ENCODE measurements at regions not wholly inside any gene's neighbourhood (a gene's known extent, or its start where the extent isn't known, plus 50 kb on each side); places are given as distances from the start of the nearest gene placed in this dataset.

GRCh38 chr9:563200-563599 lies 278.3 kb upstream of the DMRT1 start:
- no peak overlapping the region for H3K4me3 Mint-ChIP-seq
- no peaks in the 10 kb centered on the region for H3K9me3 Mint-ChIP-seq
- no peaks in the 10 kb centered on the region for H3K36me3 Mint-ChIP-seq (ENCODE audit: low read depth)
- no peaks in the 10 kb centered on the region for H3K4me1 Mint-ChIP-seq (ENCODE audit: low read depth)
- peaks cover 15% of the 10 kb centered on the region for H3K27me3 Mint-ChIP-seq (ENCODE audit: low read depth)
- H3K27ac Mint-ChIP-seq: no peak overlapping the region

- Mint-ChIP-seq H3K4me1 (ENCODE audit: low read depth) (no peaks in the 10 kb centered on the region), H3K27me3 (ENCODE audit: low read depth) (peaks cover 6% of the 10 kb centered on the region), H3K4me3 (no peak overlapping the region), H3K36me3 (ENCODE audit: low read depth) (no peaks in the 10 kb centered on the region), H3K27ac (no peak overlapping the region), H3K9me3 (no peaks in the 10 kb centered on the region)
These were observed 276.0 kb upstream of the DMRT1 start for GRCh38 chr9:565528-565927.

- Mint-ChIP-seq H3K9me3 (no peaks in the 10 kb centered on the region), H3K27me3 (ENCODE audit: low read depth) (peaks cover 6% of the 10 kb centered on the region), H3K4me3 (no peak overlapping the region), H3K4me1 (ENCODE audit: low read depth) (no peaks in the 10 kb centered on the region), H3K36me3 (ENCODE audit: low read depth) (no peaks in the 10 kb centered on the region), H3K27ac (no peak overlapping the region)
These were observed 274.3 kb upstream of the DMRT1 start for GRCh38 chr9:567128-567746.

- no peaks in the 10 kb centered on the region for H3K36me3 Mint-ChIP-seq (ENCODE audit: low read depth)
- H3K9me3 Mint-ChIP-seq: no peaks in the 10 kb centered on the region
- no peak overlapping the region for H3K4me3 Mint-ChIP-seq
- no peaks in the 10 kb centered on the region for H3K4me1 Mint-ChIP-seq (ENCODE audit: low read depth)
- H3K27me3 Mint-ChIP-seq (ENCODE audit: low read depth): peaks cover 6% of the 10 kb centered on the region
- H3K27ac Mint-ChIP-seq: no peak overlapping the region
These were observed 273.7 kb upstream of the DMRT1 start for GRCh38 chr9:567747-568305.

GRCh38 chr9:569296-569695 lies 272.2 kb upstream of the DMRT1 start:
- peaks cover 4% of the 10 kb centered on the region for H3K27me3 Mint-ChIP-seq (ENCODE audit: low read depth)
- H3K4me3 Mint-ChIP-seq: no peak overlapping the region
- H3K36me3 Mint-ChIP-seq (ENCODE audit: low read depth): no peaks in the 10 kb centered on the region
- no peaks in the 10 kb centered on the region for H3K9me3 Mint-ChIP-seq
- no peaks in the 10 kb centered on the region for H3K4me1 Mint-ChIP-seq (ENCODE audit: low read depth)
- no peak overlapping the region for H3K27ac Mint-ChIP-seq

- no peak overlapping the region for H3K4me3 Mint-ChIP-seq
- peaks cover 4% of the 10 kb centered on the region for H3K27me3 Mint-ChIP-seq (ENCODE audit: low read depth)
- no peaks in the 10 kb centered on the region for H3K9me3 Mint-ChIP-seq
- H3K4me1 Mint-ChIP-seq (ENCODE audit: low read depth): no peaks in the 10 kb centered on the region
- no peak overlapping the region for H3K27ac Mint-ChIP-seq
- H3K36me3 Mint-ChIP-seq (ENCODE audit: low read depth): no peaks in the 10 kb centered on the region
These were observed 271.3 kb upstream of the DMRT1 start for GRCh38 chr9:570187-570586.

- Mint-ChIP-seq H3K27ac (no peak overlapping the region), H3K27me3 (ENCODE audit: low read depth) (peaks cover 4% of the 10 kb centered on the region), H3K4me1 (ENCODE audit: low read depth) (no peaks in the 10 kb centered on the region), H3K36me3 (ENCODE audit: low read depth) (no peaks in the 10 kb centered on the region), H3K4me3 (no peak overlapping the region), H3K9me3 (no peaks in the 10 kb centered on the region)
These were observed 270.4 kb upstream of the DMRT1 start for GRCh38 chr9:571066-571465.

- H3K27me3 Mint-ChIP-seq (ENCODE audit: low read depth): peaks cover 4% of the 10 kb centered on the region
- H3K9me3 Mint-ChIP-seq: no peaks in the 10 kb centered on the region
- H3K4me3 Mint-ChIP-seq: no peak overlapping the region
- H3K27ac Mint-ChIP-seq: no peak overlapping the region
- H3K4me1 Mint-ChIP-seq (ENCODE audit: low read depth): no peaks in the 10 kb centered on the region
- H3K36me3 Mint-ChIP-seq (ENCODE audit: low read depth): peaks cover under 1% of the 10 kb centered on the region
These were observed 269.8 kb upstream of the DMRT1 start for GRCh38 chr9:571741-572140.

- H3K27me3 Mint-ChIP-seq (ENCODE audit: low read depth): no peaks in the 10 kb centered on the region
- H3K4me3 Mint-ChIP-seq: no peak overlapping the region
- H3K9me3 Mint-ChIP-seq: no peaks in the 10 kb centered on the region
- H3K4me1 Mint-ChIP-seq (ENCODE audit: low read depth): no peaks in the 10 kb centered on the region
- H3K27ac Mint-ChIP-seq: no peak overlapping the region
- H3K36me3 Mint-ChIP-seq (ENCODE audit: low read depth): peaks cover 2% of the 10 kb centered on the region
These were observed 267.6 kb upstream of the DMRT1 start for GRCh38 chr9:573691-574410.

GRCh38 chr9:575139-575538 lies 266.4 kb upstream of the DMRT1 start:
- no peaks in the 10 kb centered on the region for H3K27me3 Mint-ChIP-seq (ENCODE audit: low read depth)
- H3K36me3 Mint-ChIP-seq (ENCODE audit: low read depth): peaks cover 2% of the 10 kb centered on the region
- no peak overlapping the region for H3K4me3 Mint-ChIP-seq
- H3K27ac Mint-ChIP-seq: no peak overlapping the region
- no peaks in the 10 kb centered on the region for H3K4me1 Mint-ChIP-seq (ENCODE audit: low read depth)
- no peaks in the 10 kb centered on the region for H3K9me3 Mint-ChIP-seq

GRCh38 chr9:580652-581342 lies 260.7 kb upstream of the DMRT1 start:
- H3K9me3 Mint-ChIP-seq: no peaks in the 10 kb centered on the region
- no peaks in the 10 kb centered on the region for H3K4me1 Mint-ChIP-seq (ENCODE audit: low read depth)
- H3K4me3 Mint-ChIP-seq: no peak overlapping the region

GRCh38 chr9:581673-582497 lies 259.6 kb upstream of the DMRT1 start:
- no peaks in the 10 kb centered on the region for H3K4me1 Mint-ChIP-seq (ENCODE audit: low read depth)
- no peaks in the 10 kb centered on the region for H3K27me3 Mint-ChIP-seq (ENCODE audit: low read depth)
- H3K36me3 Mint-ChIP-seq (ENCODE audit: low read depth): peaks cover under 1% of the 10 kb centered on the region
- no peaks in the 10 kb centered on the region for H3K9me3 Mint-ChIP-seq
- no peak overlapping the region for H3K27ac Mint-ChIP-seq
- no peak overlapping the region for H3K4me3 Mint-ChIP-seq

More at GRCh38 chr9:580652-581342, 260.7 kb upstream of the DMRT1 start:
- Mint-ChIP-seq H3K27ac (no peak overlapping the region), H3K27me3 (ENCODE audit: low read depth) (no peaks in the 10 kb centered on the region), H3K36me3 (ENCODE audit: low read depth) (peaks cover 2% of the 10 kb centered on the region)

- no peaks in the 10 kb centered on the region for H3K36me3 Mint-ChIP-seq (ENCODE audit: low read depth)
- no peaks in the 10 kb centered on the region for H3K4me1 Mint-ChIP-seq (ENCODE audit: low read depth)
- H3K27me3 Mint-ChIP-seq (ENCODE audit: low read depth): no peaks in the 10 kb centered on the region
- no peaks in the 10 kb centered on the region for H3K9me3 Mint-ChIP-seq
- no peak overlapping the region for H3K27ac Mint-ChIP-seq
- H3K4me3 Mint-ChIP-seq: no peak overlapping the region
These were observed 258.7 kb upstream of the DMRT1 start for GRCh38 chr9:582775-583174.

GRCh38 chr9:587527-587926 lies 254.0 kb upstream of the DMRT1 start:
- H3K36me3 Mint-ChIP-seq (ENCODE audit: low read depth): no peaks in the 10 kb centered on the region

More at GRCh38 chr9:587527-587926, 254.0 kb upstream of the DMRT1 start:
- Mint-ChIP-seq H3K27ac (no peak overlapping the region), H3K27me3 (ENCODE audit: low read depth) (no peaks in the 10 kb centered on the region), H3K4me1 (ENCODE audit: low read depth) (peaks cover 3% of the 10 kb centered on the region), H3K4me3 (no peak overlapping the region), H3K9me3 (no peaks in the 10 kb centered on the region)

Measured in T-helper 1 cell treated with Interleukin-12 subunit alpha and Interleukin-12 subunit beta and Interleukin-4 antibody, amounts not matched to agents 30 μg/mL and 1 μg/mL, for 36 hours (primary cell).